Natural killer cell (primary cell): ENCODE measurements at regions not wholly inside any gene's neighbourhood (a gene's known extent, or its start where the extent isn't known, plus 50 kb on each side); places are given as distances from the start of the nearest gene placed in this dataset.

Experiments used
- ATAC-seq, 3 donors: fragments of 150-1000 bp in 2 of 3; fragments of 200-7000 bp in 1 of 3; cut with Tn5 transposase; 1 replicate in 1 of 3; 2 replicates in 2 of 3; pipeline ENCODE4 v1.10.0; 2021; ENCODE audit warnings: mild to moderate bottlenecking in 2 of 3, moderate library complexity in 2 of 3
- DNase-seq, 2 donors: peaks; one replicate each; pipeline versions ENCODE4 v3.0.0 to v3.0.0-alpha.2; 2013 to 2021; ENCODE audit warnings: mixed read lengths in 1 of 2
- H3K27ac ChIP-seq: one replicate; pipeline ENCODE4 v1.5.1; 2013; ENCODE audit warnings: mild to moderate bottlenecking, low read length
- H3K27me3 ChIP-seq: one replicate; pipeline ENCODE4 v1.6.1; 2013; ENCODE audit warnings: low read length; ENCODE audit not compliant: control insufficient read depth, insufficient read depth
- H3K36me3 ChIP-seq: one replicate; pipeline ENCODE4 v1.6.1; 2013; ENCODE audit warnings: low read length; ENCODE audit not compliant: control insufficient read depth, insufficient read depth
- H3K4me1 ChIP-seq: one replicate; pipeline ENCODE4 v1.6.1; 2013; ENCODE audit warnings: low read length; ENCODE audit not compliant: control insufficient read depth, insufficient read depth
- H3K4me3 ChIP-seq: one replicate; pipeline ENCODE4 v1.5.1; 2013; ENCODE audit warnings: low read length
- H3K9me3 ChIP-seq: one replicate; pipeline ENCODE4 v1.6.1; 2013; ENCODE audit warnings: low read length; ENCODE audit not compliant: control insufficient read depth, insufficient read depth
- H3K27ac Mint-ChIP-seq, 2 donors: one replicate each; pipeline ENCODE4 v1.8.0; 2022; ENCODE audit warnings: mild to moderate bottlenecking in 2 of 2, mixed read lengths in 2 of 2, moderate library complexity in 1 of 2
- H3K27me3 Mint-ChIP-seq, 2 donors: one replicate each; pipeline ENCODE4 v1.8.0; 2022; ENCODE audit warnings: low read depth in 2 of 2, mixed read lengths in 2 of 2
- H3K36me3 Mint-ChIP-seq: one replicate; pipeline ENCODE4 v1.8.0; 2022; ENCODE audit warnings: mixed read lengths
- H3K4me1 Mint-ChIP-seq, 2 donors: one replicate each; pipeline ENCODE4 v1.8.0; 2022; ENCODE audit warnings: mixed read lengths in 2 of 2
- H3K4me3 Mint-ChIP-seq: one replicate; pipeline ENCODE4 v1.8.0; 2022; ENCODE audit warnings: mild to moderate bottlenecking, moderate library complexity, mixed read lengths
- H3K9me3 Mint-ChIP-seq, 2 donors: one replicate each; pipeline ENCODE4 v1.8.0; 2022; ENCODE audit warnings: mixed read lengths in 2 of 2
- CTCF ChIP-seq: fragments of 200-600 bp; IDR thresholded peaks from one replicate; pipeline ENCODE4 v1.8.0; 2022; ENCODE audit warnings: antibody characterized with exemption
- WGBS: methylation state at CpG from one replicate; pipeline ENCODE4 v1.1.7; 2013; ENCODE audit warnings: missing lambda C conversion rate; ENCODE audit not compliant: insufficient coverage; 5-methylcytosine and 5-hydroxymethylcytosine counted together
- intact Hi-C: fragments of 100-400 bp; cut with micrococcal nuclease; formaldehyde crosslinking; loops from one replicate; pipeline ENCODE4 v1.14.2; 2022

GRCh38 chr14:65357689-65358088 lies 54.8 kb upstream of the FUT8 start:
- Histone ChIP-seq H3K27me3 (no peaks in the 10 kb centered on the region), H3K36me3 (no peaks in the 10 kb centered on the region), H3K9me3 (no peaks in the 10 kb centered on the region), H3K27ac (no peak overlapping the region), H3K4me1 (peaks cover 6% of the 10 kb centered on the region), H3K4me3 (no peak overlapping the region)
- no peak for ATAC-seq
- H3K4me3 Mint-ChIP-seq = no peak overlapping the region
- H3K27me3 Mint-ChIP-seq = no peaks in the 10 kb centered on the region
- no peaks in the 10 kb centered on the region for H3K36me3 Mint-ChIP-seq
- TF ChIP-seq CTCF = no peak
- no peaks in the 10 kb centered on the region for H3K4me1 Mint-ChIP-seq
- no peak for DNase-seq
- intact Hi-C loops = no loop called here
- no peak overlapping the region for H3K27ac Mint-ChIP-seq
- H3K9me3 Mint-ChIP-seq = no peaks in the 10 kb centered on the region

GRCh38 chr14:65359503-65359902 lies 53.0 kb upstream of the FUT8 start:
- WGBS = 73% methylated on average over 3 of the region's 3 CpGs
- ATAC-seq (no peak), DNase-seq (no peak)
- H3K9me3 ChIP-seq = no peaks in the 10 kb centered on the region
- Mint-ChIP-seq H3K27ac (no peak overlapping the region), H3K9me3 (no peaks in the 10 kb centered on the region), H3K27me3 (peaks cover 0 to 2% of the 10 kb centered on the region in 2 donors), H3K4me1 (no peaks in the 10 kb centered on the region), H3K36me3 (no peaks in the 10 kb centered on the region), H3K4me3 (no peak overlapping the region)
- no peak overlapping the region for H3K27ac ChIP-seq
- no peak overlapping the region for H3K4me3 ChIP-seq
- no peaks in the 10 kb centered on the region for H3K27me3 ChIP-seq
- peaks cover 6% of the 10 kb centered on the region for H3K4me1 ChIP-seq
- no peak for TF ChIP-seq CTCF
- H3K36me3 ChIP-seq = no peaks in the 10 kb centered on the region
- intact Hi-C loops = no loop called here

- H3K4me3 Mint-ChIP-seq = no peak overlapping the region
- no peaks in the 10 kb centered on the region for H3K9me3 ChIP-seq
- ATAC-seq = no peak
- TF ChIP-seq CTCF = no peak
- DNase-seq = no peak
- no peaks in the 10 kb centered on the region for H3K4me1 Mint-ChIP-seq
- H3K27me3 ChIP-seq = no peaks in the 10 kb centered on the region
- no peaks in the 10 kb centered on the region for H3K36me3 ChIP-seq
- intact Hi-C loops = no loop called here
- 95% methylated on average over 1 of the region's 2 CpGs for WGBS
- H3K27me3 Mint-ChIP-seq = peaks cover 0 to 2% of the 10 kb centered on the region in 2 donors
- no peaks in the 10 kb centered on the region for H3K36me3 Mint-ChIP-seq
- no peak overlapping the region for H3K27ac ChIP-seq
- H3K4me1 ChIP-seq = peaks cover 6% of the 10 kb centered on the region
- no peaks in the 10 kb centered on the region for H3K9me3 Mint-ChIP-seq
- no peak overlapping the region for H3K27ac Mint-ChIP-seq
- H3K4me3 ChIP-seq = no peak overlapping the region
Observed at GRCh38 chr14:65360144-65360784, 52.3 kb upstream of the FUT8 start.

DNA sequence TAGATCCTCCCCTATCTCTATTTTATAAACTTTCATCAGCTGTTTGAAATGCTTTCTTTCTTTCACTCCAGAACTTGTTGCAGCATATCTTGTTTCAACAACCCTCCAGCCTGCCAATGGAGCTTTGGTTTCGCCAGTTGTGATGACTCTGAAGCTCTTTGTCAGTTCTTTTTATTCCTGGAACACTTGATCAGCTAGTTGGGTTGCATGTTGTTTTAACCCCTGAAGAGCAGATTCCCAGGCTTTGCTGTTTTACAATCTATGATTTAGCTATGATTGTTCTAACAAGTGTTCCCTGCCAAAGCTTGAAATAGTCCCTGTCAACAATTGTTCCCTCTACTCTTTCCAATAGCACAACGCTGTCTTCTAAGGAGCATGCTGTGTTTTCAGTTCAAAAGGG lies 50.6 kb upstream of the FUT8 start:
- no peak overlapping the region for H3K4me3 Mint-ChIP-seq
- Histone ChIP-seq H3K4me3 (no peak overlapping the region), H3K36me3 (no peaks in the 10 kb centered on the region), H3K9me3 (no peaks in the 10 kb centered on the region), H3K27ac (no peak overlapping the region), H3K27me3 (no peaks in the 10 kb centered on the region), H3K4me1 (no peaks in the 10 kb centered on the region)
- no peak for DNase-seq
- TF ChIP-seq CTCF = no peak
- no peaks in the 10 kb centered on the region for H3K9me3 Mint-ChIP-seq
- intact Hi-C loops = no loop called here
- no peaks in the 10 kb centered on the region for H3K36me3 Mint-ChIP-seq
- ATAC-seq = no peak
- H3K4me1 Mint-ChIP-seq = no peaks in the 10 kb centered on the region
- H3K27ac Mint-ChIP-seq = no peak overlapping the region
- 100% methylated on average over 2 of the region's 2 CpGs for WGBS
- H3K27me3 Mint-ChIP-seq = peaks cover 0 to 2% of the 10 kb centered on the region in 2 donors
